Mammary epithelial cell (primary cell): ENCODE measurements at regions not wholly inside any gene's neighbourhood (a gene's known extent, or its start where the extent isn't known, plus 50 kb on each side); places are given as distances from the start of the nearest gene placed in this dataset.

Experiments used
- CTCF ChIP-seq, 2 donors: IDR thresholded peaks in 1 of 2; conservative IDR thresholded peaks in 1 of 2; 2 replicates each; pipeline ENCODE4 v1.5.1; 2011 to 2012; ENCODE audit warnings: inconsistent platforms in 2 of 2, low read length in 2 of 2, mild to moderate bottlenecking in 2 of 2, control low read depth in 1 of 2, low read depth in 1 of 2; ENCODE audit not compliant: insufficient read depth in 1 of 2; ENCODE audit errors: extremely low read depth in 1 of 2
- EZH2 ChIP-seq: IDR thresholded peaks from 2 replicates; pipeline ENCODE4 v1.6.1; 2012; ENCODE audit warnings: low read length, inconsistent platforms, borderline replicate concordance

GRCh38 chr21:35280231-35280630, 231.1 kb upstream of the RUNX1 start:
- TF ChIP-seq CTCF (conservative IDR thresholded peaks at IDR 0.05 in 1 of 2, IDR thresholded peaks at IDR 0.05 in 1 of 2; ENCODE audit: extremely low read depth in 1 of 2, insufficient read depth in 1 of 2, low read depth in 1 of 2, low read length in 2 of 2): no peak
- no peak for TF ChIP-seq EZH2
